ENCODE measurements at regions not wholly inside any gene's neighbourhood (a gene's known extent, or its start where the extent isn't known, plus 50 kb on each side); places are given as distances from the start of the nearest gene placed in this dataset.

DNA sequence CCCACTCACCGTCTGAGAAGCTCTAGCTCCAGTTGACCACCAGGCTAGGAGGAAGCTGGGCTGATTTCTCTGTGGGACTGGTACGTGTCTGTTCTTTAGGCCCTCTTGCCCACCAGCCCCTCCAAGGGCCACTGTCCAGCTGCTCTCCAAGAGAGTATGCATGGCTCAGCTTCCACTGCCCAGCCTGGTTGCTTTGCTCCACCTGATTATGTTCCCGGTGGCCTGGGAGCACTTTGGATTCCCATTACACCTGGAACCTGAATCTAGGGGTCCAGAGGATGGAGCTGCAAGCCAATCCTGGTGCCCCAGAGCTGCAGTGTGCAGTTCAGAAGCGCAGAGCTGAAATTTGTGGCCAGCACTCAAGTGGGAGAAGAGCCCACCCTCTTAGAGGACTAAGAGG, 402.1 kb upstream of the CNTN6 start:
- TF ChIP-seq GATA2 (IDR thresholded peaks at IDR 0.05; ENCODE audit: low read depth, low read length): no peak
- TF ChIP-seq GATA3 (IDR thresholded peaks at IDR 0.05; ENCODE audit: low read depth, low read length): no peak

Measured in SH-SY5Y (cell line).